ENCODE measurements at regions not wholly inside any gene's neighbourhood (a gene's known extent, or its start where the extent isn't known, plus 50 kb on each side); places are given as distances from the start of the nearest gene placed in this dataset.
A peak's percentile ranks its signal among the peaks of the same experiment; 100 is the strongest.
"Not testable (repeated sequence)": the region's sequence is repeated elsewhere in the genome, so short reads cannot be mapped to it uniquely, and the experiment has no call there.

GRCh38 chr4:158313566-158313965 lies 103.3 kb downstream of the TMEM144 start:
- DNase-seq (ENCODE audit: low read depth) = no peak
- in situ Hi-C loops (cut with HindIII; ENCODE audit: low pct_unique_long_range_greater_than_20kb, low sequenced_read_pairs) = no loop called here

- in situ Hi-C loops (cut with HindIII; ENCODE audit: low pct_unique_long_range_greater_than_20kb, low sequenced_read_pairs) = no loop called here
- DNase-seq (ENCODE audit: low read depth) = peak; percentile 41
These were observed 104.6 kb downstream of the TMEM144 start for GRCh38 chr4:158314756-158315487.

- no peak for DNase-seq (ENCODE audit: low read depth)
These were observed 105.4 kb downstream of the TMEM144 start for GRCh38 chr4:158315706-158316105.

GRCh38 chr4:158316264-158316663 lies 106.0 kb downstream of the TMEM144 start:
- DNase-seq (ENCODE audit: low read depth) = no peak
- in situ Hi-C loops (cut with HindIII; ENCODE audit: low pct_unique_long_range_greater_than_20kb, low sequenced_read_pairs) = no loop called here

More at GRCh38 chr4:158315706-158316105, 105.4 kb downstream of the TMEM144 start:
- in situ Hi-C loops (cut with HindIII; ENCODE audit: low pct_unique_long_range_greater_than_20kb, low sequenced_read_pairs) = no loop called here

- in situ Hi-C loops (cut with HindIII; ENCODE audit: low pct_unique_long_range_greater_than_20kb, low sequenced_read_pairs) = no loop called here
These were observed 109.6 kb downstream of the TMEM144 start for GRCh38 chr4:158319880-158320279.

GRCh38 chr4:158322109-158322508 lies 111.8 kb downstream of the TMEM144 start:
- in situ Hi-C loops (cut with HindIII; ENCODE audit: low pct_unique_long_range_greater_than_20kb, low sequenced_read_pairs) = no loop called here

More at GRCh38 chr4:158319880-158320279, 109.6 kb downstream of the TMEM144 start:
- no peak for DNase-seq (ENCODE audit: low read depth)

GRCh38 chr4:158327525-158327924 lies 117.2 kb downstream of the TMEM144 start:
- DNase-seq (ENCODE audit: low read depth) = peak; percentile 69

More at GRCh38 chr4:158322109-158322508, 111.8 kb downstream of the TMEM144 start:
- DNase-seq (ENCODE audit: low read depth) = no peak

GRCh38 chr4:158331863-158332262 lies 121.6 kb downstream of the TMEM144 start:
- in situ Hi-C loops (cut with HindIII; ENCODE audit: low pct_unique_long_range_greater_than_20kb, low sequenced_read_pairs) = no loop called here
- DNase-seq (ENCODE audit: low read depth) = no peak

More at GRCh38 chr4:158327525-158327924, 117.2 kb downstream of the TMEM144 start:
- in situ Hi-C loops (cut with HindIII; ENCODE audit: low pct_unique_long_range_greater_than_20kb, low sequenced_read_pairs) = no loop called here

- DNase-seq (ENCODE audit: low read depth) = no peak
- in situ Hi-C loops (cut with HindIII; ENCODE audit: low pct_unique_long_range_greater_than_20kb, low sequenced_read_pairs) = no loop called here
These were observed 123.5 kb downstream of the TMEM144 start for GRCh38 chr4:158333820-158334219.

GRCh38 chr4:158341896-158342295 lies 131.6 kb downstream of the TMEM144 start:
- no peak for DNase-seq (ENCODE audit: low read depth)
- in situ Hi-C loops (cut with HindIII; ENCODE audit: low pct_unique_long_range_greater_than_20kb, low sequenced_read_pairs) = no loop called here

GRCh38 chr4:158346576-158346975 lies 136.3 kb downstream of the TMEM144 start:
- in situ Hi-C loops (cut with HindIII; ENCODE audit: low pct_unique_long_range_greater_than_20kb, low sequenced_read_pairs) = no loop called here
- no peak for DNase-seq (ENCODE audit: low read depth)

GRCh38 chr4:158347556-158347955 lies 137.3 kb downstream of the TMEM144 start:
- in situ Hi-C loops (cut with HindIII; ENCODE audit: low pct_unique_long_range_greater_than_20kb, low sequenced_read_pairs) = no loop called here
- no peak for DNase-seq (ENCODE audit: low read depth)

- in situ Hi-C loops (cut with HindIII; ENCODE audit: low pct_unique_long_range_greater_than_20kb, low sequenced_read_pairs) = no loop called here
- DNase-seq (ENCODE audit: low read depth) = no peak
These were observed 139.9 kb downstream of the TMEM144 start for GRCh38 chr4:158350161-158350560.

- in situ Hi-C loops (cut with HindIII; ENCODE audit: low pct_unique_long_range_greater_than_20kb, low sequenced_read_pairs) = no loop called here
- DNase-seq (ENCODE audit: low read depth) = no peak
These were observed 143.4 kb downstream of the TMEM144 start for GRCh38 chr4:158353541-158354304.

- in situ Hi-C loops (cut with HindIII; ENCODE audit: low pct_unique_long_range_greater_than_20kb, low sequenced_read_pairs) = no loop called here
- no peak for DNase-seq (ENCODE audit: low read depth)
These were observed 146.0 kb downstream of the TMEM144 start for GRCh38 chr4:158356301-158356700.

- DNase-seq (ENCODE audit: low read depth); in situ Hi-C loops (cut with HindIII; ENCODE audit: low pct_unique_long_range_greater_than_20kb, low sequenced_read_pairs): not testable (repeated sequence)
These were observed 153.7 kb upstream of the RXFP1 start for GRCh38 chr4:158367932-158368441.

- in situ Hi-C loops (cut with HindIII; ENCODE audit: low pct_unique_long_range_greater_than_20kb, low sequenced_read_pairs) = no loop called here
- no peak for DNase-seq (ENCODE audit: low read depth)
These were observed 150.5 kb upstream of the RXFP1 start for GRCh38 chr4:158371158-158371557.

- in situ Hi-C loops (cut with HindIII; ENCODE audit: low pct_unique_long_range_greater_than_20kb, low sequenced_read_pairs) = no loop called here
- no peak for DNase-seq (ENCODE audit: low read depth)
These were observed 147.4 kb upstream of the RXFP1 start for GRCh38 chr4:158374318-158374717.

- no peak for DNase-seq (ENCODE audit: low read depth)
- in situ Hi-C loops (cut with HindIII; ENCODE audit: low pct_unique_long_range_greater_than_20kb, low sequenced_read_pairs) = no loop called here
These were observed 145.4 kb upstream of the RXFP1 start for GRCh38 chr4:158376106-158376840.
